Gastrocnemius medialis (tissue), 4 donors: ENCODE measurements at regions not wholly inside any gene's neighbourhood (a gene's known extent, or its start where the extent isn't known, plus 50 kb on each side); places are given as distances from the start of the nearest gene placed in this dataset.

Source experiments
- ATAC-seq, 2 donors: fragments of 150-250 bp; one replicate each; pipeline ENCODE4 v1.9.1; 2016
- DNase-seq, 2 donors: peaks; one replicate each; pipeline ENCODE4 v3.0.0-alpha.2; 2019
- H3K27ac ChIP-seq, 4 donors: fragments of 200-600 bp; sonication (generic); 1 replicate in 1 of 4; 2 replicates in 3 of 4; pipeline ENCODE4 v1.5.1; 2016 to 2018; ENCODE audit warnings: mild to moderate bottlenecking in 2 of 4, moderate library complexity in 1 of 4
- H3K27me3 ChIP-seq, 3 donors: fragments of 200-600 bp; sonication (generic) in 2 of 3; 1 replicate in 1 of 3; 2 replicates in 2 of 3; pipeline versions ENCODE4 v1.5.1 to v1.6.0; 2016 to 2019; ENCODE audit warnings: mild to moderate bottlenecking in 1 of 3, moderate library complexity in 1 of 3
- H3K36me3 ChIP-seq, 2 donors: fragments of 200-600 bp; sonication (generic) in 1 of 2; one replicate each; pipeline ENCODE4 v1.5.1; 2017 to 2018
- H3K4me1 ChIP-seq, 2 donors: fragments of 200-600 bp; sonication (generic) in 1 of 2; one replicate each; pipeline ENCODE4 v1.5.1; 2016 to 2017; ENCODE audit warnings: mild to moderate bottlenecking in 2 of 2
- H3K4me3 ChIP-seq, 4 donors: fragments of 200-600 bp; sonication (generic) in 3 of 4; 1 replicate in 1 of 4; 2 replicates in 3 of 4; pipeline ENCODE4 v1.5.1; 2016 to 2019; ENCODE audit warnings: mild to moderate bottlenecking in 2 of 4
- H3K9me3 ChIP-seq, 3 donors: fragments of 200-600 bp; sonication (generic) in 2 of 3; 1 replicate in 1 of 3; 2 replicates in 2 of 3; pipeline ENCODE4 v1.5.1; 2016 to 2019
- POLR2A ChIP-seq, 2 donors: fragments of 450-650 bp; IDR thresholded peaks; one replicate each; pipeline ENCODE4 v1.6.1; 2017; ENCODE audit warnings: antibody characterized with exemption in 2 of 2, mild to moderate bottlenecking in 2 of 2, moderate library complexity in 2 of 2
- in situ Hi-C, 4 donors: fragments of 200-750 bp; cut with MboI; loops; one replicate each; pipeline versions ENCODE4 v1.15.0 to v1.8.0; 2017; ENCODE audit warnings: low sequenced_read_pairs in 4 of 4
- intact Hi-C: fragments of 100-400 bp; cut with DNase I; formaldehyde crosslinking; loops from one replicate; pipeline ENCODE4 v1.15.1; 2023; ENCODE audit warnings: low total_unique reads
- TF ChIP-seq, protein P1 (sequence below), 5 experiments: fragments of 450-650 bp in 3 of 5; fragments of 200-600 bp in 2 of 5; sonication (generic) in 2 of 5; IDR thresholded peaks in 4 of 5; conservative IDR thresholded peaks in 1 of 5; 1 replicate in 4 of 5; 2 replicates in 1 of 5; pipeline ENCODE4 v1.5.1; 2016 to 2019; ENCODE audit warnings: antibody characterized with exemption in 5 of 5, mild to moderate bottlenecking in 3 of 5, moderate library complexity in 3 of 5

DNA sequence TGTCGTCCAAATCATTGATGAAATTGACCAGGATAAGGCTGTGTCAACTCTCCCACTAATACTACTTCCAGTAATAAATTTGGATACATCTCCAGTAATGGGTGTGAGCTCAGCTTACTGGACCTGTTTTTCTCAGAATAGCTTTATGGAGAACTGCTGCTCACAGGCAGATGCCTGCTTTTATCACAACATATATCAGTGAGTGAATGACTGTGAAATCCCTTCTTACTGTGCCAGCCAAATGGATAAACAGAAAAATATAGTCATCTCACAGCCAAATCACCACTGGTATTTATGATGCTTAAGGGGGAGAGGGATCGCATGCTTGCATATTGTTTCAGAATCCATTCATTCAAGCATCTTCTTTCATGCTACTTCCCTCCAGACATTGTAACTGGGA lies 148.4 kb upstream of the PAPPA start:
- intact Hi-C loops = loop anchor here (10.0 kb wide), 1 partner anchor 410 kb away; no protein-coding TSS in a partner anchor
- no peak for ATAC-seq
- no peaks in the 10 kb centered on the region for H3K27me3 ChIP-seq
- H3K4me1 ChIP-seq = peaks cover 18 to 23% of the 10 kb centered on the region in 2 donors
- TF ChIP-seq, protein P1, sequence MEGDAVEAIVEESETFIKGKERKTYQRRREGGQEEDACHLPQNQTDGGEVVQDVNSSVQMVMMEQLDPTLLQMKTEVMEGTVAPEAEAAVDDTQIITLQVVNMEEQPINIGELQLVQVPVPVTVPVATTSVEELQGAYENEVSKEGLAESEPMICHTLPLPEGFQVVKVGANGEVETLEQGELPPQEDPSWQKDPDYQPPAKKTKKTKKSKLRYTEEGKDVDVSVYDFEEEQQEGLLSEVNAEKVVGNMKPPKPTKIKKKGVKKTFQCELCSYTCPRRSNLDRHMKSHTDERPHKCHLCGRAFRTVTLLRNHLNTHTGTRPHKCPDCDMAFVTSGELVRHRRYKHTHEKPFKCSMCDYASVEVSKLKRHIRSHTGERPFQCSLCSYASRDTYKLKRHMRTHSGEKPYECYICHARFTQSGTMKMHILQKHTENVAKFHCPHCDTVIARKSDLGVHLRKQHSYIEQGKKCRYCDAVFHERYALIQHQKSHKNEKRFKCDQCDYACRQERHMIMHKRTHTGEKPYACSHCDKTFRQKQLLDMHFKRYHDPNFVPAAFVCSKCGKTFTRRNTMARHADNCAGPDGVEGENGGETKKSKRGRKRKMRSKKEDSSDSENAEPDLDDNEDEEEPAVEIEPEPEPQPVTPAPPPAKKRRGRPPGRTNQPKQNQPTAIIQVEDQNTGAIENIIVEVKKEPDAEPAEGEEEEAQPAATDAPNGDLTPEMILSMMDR (IDR thresholded peaks at IDR 0.05 in 4 of 5, conservative IDR thresholded peaks at IDR 0.05 in 1 of 5) = no peak
- TF ChIP-seq POLR2A (IDR thresholded peaks at IDR 0.05) = no peak
- H3K27ac ChIP-seq = no peak overlapping the region
- H3K9me3 ChIP-seq = no peaks in the 10 kb centered on the region
- H3K4me3 ChIP-seq = no peak overlapping the region
- no peaks in the 10 kb centered on the region for H3K36me3 ChIP-seq
- in situ Hi-C loops = loop anchor here in 1 of 4 donors (10.0 kb wide), 1 partner anchor 60 kb away; no protein-coding TSS in a partner anchor
- DNase-seq = no peak

GRCh38 chr9:116007824-116008223 lies 145.8 kb upstream of the PAPPA start:
- Histone ChIP-seq H3K27ac (no peak overlapping the region), H3K9me3 (no peaks in the 10 kb centered on the region), H3K4me3 (no peak overlapping the region), H3K36me3 (no peaks in the 10 kb centered on the region), H3K4me1 (peaks cover 2% of the 10 kb centered on the region in 2 donors), H3K27me3 (no peaks in the 10 kb centered on the region)
- in situ Hi-C loops (loop anchor here in 1 of 4 donors (10.0 kb wide), 1 partner anchor 57 kb away; no protein-coding TSS in a partner anchor), intact Hi-C loops (loop anchor here (10.0 kb wide), 1 partner anchor 413 kb away; no protein-coding TSS in a partner anchor)
- no peak for ATAC-seq
- TF ChIP-seq POLR2A (IDR thresholded peaks at IDR 0.05) = no peak
- TF ChIP-seq, protein P1 (IDR thresholded peaks at IDR 0.05 in 4 of 5, conservative IDR thresholded peaks at IDR 0.05 in 1 of 5) = no peak
- no peak for DNase-seq

GRCh38 chr9:116008278-116008677 lies 145.3 kb upstream of the PAPPA start:
- no peak for ATAC-seq
- H3K4me1 ChIP-seq = no peaks in the 10 kb centered on the region
- intact Hi-C loops = loop anchor here (10.0 kb wide), 1 partner anchor 413 kb away; no protein-coding TSS in a partner anchor
- TF ChIP-seq, protein P1 (IDR thresholded peaks at IDR 0.05 in 4 of 5, conservative IDR thresholded peaks at IDR 0.05 in 1 of 5) = no peak
- no peak for TF ChIP-seq POLR2A (IDR thresholded peaks at IDR 0.05)
- no peaks in the 10 kb centered on the region for H3K9me3 ChIP-seq
- in situ Hi-C loops = loop anchor here in 1 of 4 donors (10.0 kb wide), 1 partner anchor 57 kb away; no protein-coding TSS in a partner anchor
- H3K36me3 ChIP-seq = no peaks in the 10 kb centered on the region
- H3K4me3 ChIP-seq = no peak overlapping the region
- DNase-seq = no peak
- H3K27me3 ChIP-seq = no peaks in the 10 kb centered on the region
- H3K27ac ChIP-seq = no peak overlapping the region

DNA sequence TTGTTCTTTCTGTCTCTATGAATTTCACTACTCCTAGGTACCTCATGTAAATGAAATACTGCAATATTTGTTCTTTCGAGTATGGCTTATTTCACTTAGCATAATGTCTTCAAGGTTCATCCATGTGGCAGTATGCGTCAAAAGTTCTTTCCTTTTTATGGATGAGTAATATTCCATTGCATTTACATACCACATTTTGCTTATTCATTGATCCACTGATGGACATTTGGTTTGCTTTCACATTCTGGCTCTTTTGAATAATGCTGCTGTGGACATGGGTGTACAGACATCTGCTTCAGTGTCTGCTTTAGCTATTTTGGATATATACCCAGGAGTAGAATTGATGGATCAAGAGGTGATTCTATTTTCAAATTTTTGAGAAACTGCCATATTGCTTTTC lies 144.2 kb upstream of the PAPPA start:
- no peak overlapping the region for H3K27ac ChIP-seq
- ATAC-seq = no peak
- H3K4me3 ChIP-seq = no peak overlapping the region
- intact Hi-C loops = loop anchor here (10.0 kb wide), 1 partner anchor 415 kb away; no protein-coding TSS in a partner anchor
- DNase-seq = no peak
- no peaks in the 10 kb centered on the region for H3K4me1 ChIP-seq
- TF ChIP-seq, protein P1 (IDR thresholded peaks at IDR 0.05 in 4 of 5, conservative IDR thresholded peaks at IDR 0.05 in 1 of 5) = no peak
- no peak for TF ChIP-seq POLR2A (IDR thresholded peaks at IDR 0.05)
- in situ Hi-C loops = loop anchor here in 1 of 4 donors (10.0 kb wide), 1 partner anchor 55 kb away; no protein-coding TSS in a partner anchor
- no peaks in the 10 kb centered on the region for H3K36me3 ChIP-seq
- H3K9me3 ChIP-seq = no peaks in the 10 kb centered on the region
- no peaks in the 10 kb centered on the region for H3K27me3 ChIP-seq

GRCh38 chr9:116015855-116016254 lies 137.7 kb upstream of the PAPPA start:
- H3K36me3 ChIP-seq = no peaks in the 10 kb centered on the region
- in situ Hi-C loops = no loop called here
- no peak overlapping the region for H3K4me3 ChIP-seq
- DNase-seq = no peak
- H3K27me3 ChIP-seq = no peaks in the 10 kb centered on the region
- ATAC-seq = no peak
- H3K27ac ChIP-seq = no peak overlapping the region
- H3K9me3 ChIP-seq = no peaks in the 10 kb centered on the region
- H3K4me1 ChIP-seq = no peaks in the 10 kb centered on the region
- TF ChIP-seq, protein P1 (IDR thresholded peaks at IDR 0.05 in 4 of 5, conservative IDR thresholded peaks at IDR 0.05 in 1 of 5) = no peak
- TF ChIP-seq POLR2A (IDR thresholded peaks at IDR 0.05) = no peak
- intact Hi-C loops = no loop called here
